Activated CD4-positive, alpha-beta T cell treated with anti-CD3 and anti-CD28 coated beads, Interleukin-10, Interleukin-2, amounts not matched to agents 100 ng/mL and 50 ng/mL, durations not matched to agents 16 hours and 8 hours (primary cell): ENCODE measurements at regions not wholly inside any gene's neighbourhood (a gene's known extent, or its start where the extent isn't known, plus 50 kb on each side); places are given as distances from the start of the nearest gene placed in this dataset.

Experiments used
- DNase-seq: peaks from one replicate; pipeline ENCODE4 v3.0.0-alpha.2; 2020

DNA sequence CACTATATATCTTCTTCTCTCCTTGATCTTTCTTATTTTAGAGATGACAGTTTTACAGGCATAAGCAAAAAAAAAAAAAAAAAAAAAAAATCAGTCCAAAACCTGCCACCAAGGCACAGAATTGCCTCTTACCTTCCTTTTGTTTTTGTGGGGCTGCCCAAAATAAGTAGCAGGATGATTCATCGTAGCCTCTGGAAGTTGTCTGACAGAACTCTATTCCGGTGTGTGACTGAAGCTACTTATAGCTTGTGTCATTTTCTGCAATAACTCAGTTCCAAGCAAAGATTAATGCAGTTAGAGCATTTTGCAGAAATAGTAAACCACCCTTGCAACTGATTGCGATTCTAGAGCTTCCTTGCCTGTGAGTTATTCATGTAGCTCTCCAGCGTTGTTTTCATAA is 186.8 kb downstream of the KIF2B start:
- DNase-seq: no peak

DNA sequence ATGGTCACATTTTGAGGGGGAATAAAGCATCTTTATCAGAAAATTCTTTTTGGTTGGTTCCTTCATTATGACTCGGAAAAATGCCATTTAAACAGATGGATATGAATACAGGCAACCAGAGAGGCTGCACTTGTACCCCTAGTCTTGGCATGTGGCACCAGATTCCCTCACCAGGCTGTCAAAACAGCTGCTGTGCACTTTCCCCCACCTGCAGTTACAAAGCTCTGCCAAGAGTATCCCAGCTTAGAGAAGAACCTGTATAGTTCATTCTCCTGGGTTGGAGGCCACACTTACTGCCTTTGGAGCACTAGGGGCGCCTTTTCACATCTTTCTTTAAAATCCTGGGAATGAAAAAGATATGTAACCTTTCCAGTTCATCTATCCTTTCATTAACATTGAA is 190.3 kb downstream of the KIF2B start:
- DNase-seq: no peak

DNA sequence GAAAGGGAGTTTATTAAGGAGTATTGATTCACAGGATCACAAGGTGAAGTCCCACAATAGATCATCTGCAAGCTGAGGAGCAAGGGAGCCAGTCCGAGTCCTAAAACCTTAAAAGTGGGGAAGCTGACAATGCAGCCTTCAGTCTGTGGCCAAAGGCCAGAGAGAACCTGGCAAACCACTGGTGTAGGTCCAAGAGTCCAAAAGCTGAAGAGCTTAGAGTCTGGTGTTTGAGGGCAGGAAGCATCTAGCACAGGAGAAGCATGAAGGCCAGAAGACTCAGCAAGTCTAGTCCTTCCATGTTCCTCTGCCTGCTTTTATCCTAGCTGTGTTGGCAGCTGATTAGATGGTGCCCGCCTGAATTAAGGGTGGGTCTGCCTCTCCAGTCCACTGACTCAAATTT is 193.0 kb downstream of the KIF2B start:
- no peak for DNase-seq

DNA sequence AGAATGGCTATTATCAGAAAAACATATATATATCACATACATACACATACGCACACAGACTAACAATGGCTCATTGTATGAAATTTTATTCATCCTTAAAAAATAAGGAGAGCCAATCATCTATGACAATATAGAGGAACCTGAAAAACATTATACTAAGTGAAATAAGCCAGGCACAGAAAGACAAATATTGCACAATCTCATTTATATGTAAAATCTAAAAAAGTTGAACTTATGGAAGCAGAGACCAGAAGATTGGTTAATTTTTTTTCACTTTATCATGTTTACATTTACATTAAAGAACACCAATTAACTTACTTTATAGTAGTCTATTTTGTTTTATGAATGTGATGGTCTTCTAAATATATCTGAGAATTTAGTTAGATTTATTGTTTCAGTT is 198.7 kb downstream of the KIF2B start:
- no peak for DNase-seq

DNA sequence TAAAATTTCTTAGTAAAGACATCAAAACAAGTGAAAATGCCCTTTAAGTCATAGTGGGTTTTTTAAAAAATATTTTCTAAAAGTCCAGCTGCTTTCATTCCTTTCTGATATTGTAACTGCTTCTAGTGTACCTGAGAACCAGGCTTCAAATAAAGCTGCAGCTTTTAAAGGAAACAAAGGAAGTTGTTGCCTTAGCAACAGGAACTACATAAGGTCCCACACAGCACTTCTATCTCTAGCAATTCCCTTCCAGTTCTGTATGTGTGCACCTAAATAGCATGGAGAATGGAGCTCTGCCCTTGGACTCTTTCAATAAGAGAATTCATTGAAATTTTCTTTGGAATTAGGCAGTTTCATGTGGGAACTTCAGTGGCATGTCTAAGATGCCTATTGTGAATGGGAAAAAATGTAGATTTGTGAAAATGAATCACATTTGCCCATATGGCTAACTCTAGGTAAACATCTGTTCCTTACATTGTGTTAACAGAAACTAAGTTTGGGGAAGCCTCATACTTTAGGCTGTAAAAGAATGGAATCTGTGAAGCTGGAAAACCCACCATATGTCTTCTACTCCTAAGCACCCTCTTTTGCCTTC is 206.4 kb downstream of the KIF2B start:
- DNase-seq: no peak

DNA sequence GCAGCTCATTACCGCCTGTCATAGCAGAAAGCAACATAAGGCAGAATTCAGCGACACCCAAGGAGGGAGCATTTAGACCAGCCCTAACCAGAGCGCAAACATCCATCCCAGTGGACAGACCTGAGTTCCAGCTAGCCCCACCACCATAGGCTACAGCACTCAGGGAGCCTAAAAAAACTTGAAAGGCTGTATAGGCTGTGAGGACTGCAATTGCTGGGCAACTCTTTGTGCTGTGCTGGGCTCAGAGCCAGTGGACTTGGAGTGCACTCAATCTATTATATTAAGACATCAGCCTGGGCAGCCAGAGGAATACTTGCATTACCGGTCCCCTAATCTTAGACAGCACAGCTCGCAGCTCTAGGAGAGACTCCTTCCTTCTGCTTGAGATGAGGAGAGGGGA is 207.3 kb downstream of the KIF2B start:
- DNase-seq: no peak

DNA sequence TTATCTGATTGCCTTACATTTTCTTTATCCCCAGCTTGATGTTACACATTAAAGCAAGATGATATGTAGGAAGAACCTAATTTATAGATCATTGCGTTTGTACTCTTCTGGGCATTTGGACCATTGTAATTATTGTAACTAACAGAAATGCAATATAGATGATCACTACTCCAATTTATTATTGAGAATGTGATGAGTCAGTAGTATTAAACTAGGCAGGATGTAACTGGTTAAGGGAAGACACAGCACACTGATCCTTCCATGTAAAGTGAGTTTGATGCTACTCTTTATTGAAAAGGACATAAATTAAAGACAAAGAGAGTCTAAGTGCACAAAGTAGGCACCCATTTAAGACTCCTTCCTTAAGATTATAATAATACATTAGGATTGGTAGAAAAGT is 223.8 kb downstream of the KIF2B start:
- no peak for DNase-seq

DNA sequence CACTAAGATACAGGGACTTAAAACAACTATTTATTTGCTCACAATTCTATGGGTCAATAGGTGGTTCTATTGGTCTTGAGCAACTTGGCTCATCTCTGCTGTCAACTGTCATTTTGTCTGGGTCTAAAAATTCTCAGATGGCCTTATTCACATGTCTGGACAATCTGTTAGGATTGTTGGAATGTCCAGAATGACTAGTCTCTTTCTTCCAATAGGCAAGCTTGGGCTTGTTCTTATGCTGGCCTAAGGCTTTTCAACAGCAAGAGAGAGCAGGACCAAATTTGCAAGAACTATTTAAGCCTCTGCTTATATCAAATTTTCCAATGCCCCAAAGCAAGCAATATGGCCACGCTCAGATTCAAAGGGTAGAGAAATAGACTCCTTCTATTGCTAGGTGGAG is 240.9 kb downstream of the KIF2B start:
- DNase-seq: no peak

DNA sequence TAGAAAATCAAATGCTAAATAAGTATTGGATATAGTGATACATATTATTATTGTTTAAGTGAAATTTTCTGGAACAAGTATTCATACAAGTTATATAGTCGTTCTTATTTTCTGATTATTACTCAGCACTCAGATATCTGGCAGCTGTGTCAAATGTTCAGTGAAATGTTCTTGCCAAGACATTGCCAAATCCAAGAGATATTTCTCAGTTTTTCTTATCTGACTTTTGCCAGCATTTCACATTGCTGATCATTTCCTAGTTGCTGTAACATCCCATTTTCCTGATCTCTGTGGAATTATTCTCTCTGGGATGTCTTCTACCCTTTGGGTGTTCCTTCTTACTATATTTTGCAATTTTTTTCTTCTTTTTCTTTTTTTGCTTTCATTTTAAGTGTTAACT is 262.3 kb downstream of the KIF2B start:
- no peak for DNase-seq

DNA sequence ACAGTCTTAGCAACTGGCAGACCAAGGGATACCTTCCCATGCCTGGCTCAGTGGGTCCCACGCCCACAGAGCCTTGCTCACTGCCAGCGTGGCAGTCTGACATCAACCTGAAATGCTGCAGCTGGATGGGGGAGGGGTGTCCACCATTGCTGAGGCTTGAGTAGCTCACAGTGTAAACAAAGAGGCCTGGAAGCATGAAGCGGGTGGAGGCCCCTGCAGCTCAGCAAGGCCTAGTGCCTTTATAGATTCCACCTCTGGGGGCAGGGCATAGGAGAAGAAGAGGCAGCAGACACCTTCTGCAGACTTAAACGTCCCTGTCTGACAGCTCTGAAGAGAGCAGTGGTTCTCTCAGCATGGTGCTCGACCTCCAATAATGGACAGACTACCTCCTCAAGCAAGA is 263.2 kb downstream of the KIF2B start:
- no peak for DNase-seq

DNA sequence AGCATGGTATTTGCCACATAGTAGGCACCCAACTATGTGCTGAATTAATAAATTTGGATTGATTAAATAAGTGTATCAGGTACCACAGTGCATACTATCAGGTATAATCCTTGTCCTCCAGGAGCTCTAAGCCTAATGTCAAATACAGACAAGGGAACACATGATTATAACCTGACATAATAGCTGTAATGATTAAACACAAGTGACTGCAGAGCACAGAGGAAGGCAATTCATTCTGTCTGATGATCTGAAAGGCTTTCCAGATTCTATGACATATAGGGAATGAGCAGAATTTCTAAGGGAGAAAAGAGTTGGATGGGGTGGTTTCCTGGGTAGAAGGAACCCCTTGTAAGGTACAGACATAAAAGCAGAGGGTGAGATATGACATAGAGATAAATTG is 273.5 kb downstream of the KIF2B start:
- DNase-seq: no peak

DNA sequence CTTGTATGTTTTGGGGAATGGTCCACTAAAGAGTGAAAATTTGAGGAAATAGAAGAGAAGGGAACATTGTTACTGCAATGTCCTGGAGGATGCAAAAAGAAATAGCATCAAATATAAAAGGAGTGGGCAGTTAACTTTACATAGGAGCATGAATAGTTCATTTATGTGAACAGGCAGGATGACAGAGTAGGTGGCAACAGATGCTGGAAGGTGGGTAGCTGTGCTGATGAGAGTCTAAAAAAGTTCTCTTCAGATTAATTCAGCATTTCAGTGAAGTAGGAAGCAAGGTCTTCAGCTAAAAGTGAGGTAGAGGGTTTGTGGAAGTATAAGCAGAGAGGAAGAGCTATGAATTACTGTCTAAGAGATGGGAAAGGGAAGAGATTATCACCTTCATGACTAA is 276.5 kb downstream of the KIF2B start:
- no peak for DNase-seq

DNA sequence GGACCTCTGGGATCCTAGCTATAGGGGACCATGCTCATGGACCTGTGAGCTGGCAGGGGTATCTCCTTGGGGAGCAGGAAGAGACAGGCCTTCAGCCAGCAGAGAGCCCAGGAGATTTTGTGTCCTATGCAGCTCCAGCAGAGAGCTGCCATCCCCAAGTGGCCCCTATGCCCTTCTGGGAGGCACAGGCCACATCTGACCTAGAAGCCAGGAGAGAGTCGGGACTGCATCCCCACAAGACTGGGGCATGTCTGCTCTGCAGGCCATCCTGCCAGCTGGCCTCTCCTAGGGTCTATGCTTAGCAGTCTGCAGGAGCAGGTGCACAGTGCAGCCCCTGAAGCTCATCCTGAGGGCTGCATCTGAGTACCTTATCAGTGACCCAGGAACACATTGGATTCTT is 279.5 kb downstream of the KIF2B start:
- no peak for DNase-seq

DNA sequence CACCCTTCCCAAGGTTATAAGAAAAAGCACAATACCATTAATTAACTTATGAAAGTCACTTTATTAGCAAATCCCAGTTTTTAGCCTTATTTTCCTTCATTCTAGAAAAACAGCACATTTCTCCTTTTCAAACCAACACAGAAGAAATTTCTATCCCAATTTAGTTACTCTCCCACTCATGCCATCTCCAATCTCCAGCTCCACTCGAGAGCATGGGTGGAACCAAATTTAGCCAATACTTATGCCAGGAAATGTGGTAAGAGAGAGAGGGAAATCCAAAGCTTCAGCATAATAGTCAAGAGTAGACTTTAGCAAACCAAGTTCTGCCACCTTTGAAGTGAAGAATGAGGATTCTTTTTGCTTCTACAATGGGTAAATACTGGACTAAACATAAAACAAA is 288.8 kb downstream of the KIF2B start:
- DNase-seq: no peak

DNA sequence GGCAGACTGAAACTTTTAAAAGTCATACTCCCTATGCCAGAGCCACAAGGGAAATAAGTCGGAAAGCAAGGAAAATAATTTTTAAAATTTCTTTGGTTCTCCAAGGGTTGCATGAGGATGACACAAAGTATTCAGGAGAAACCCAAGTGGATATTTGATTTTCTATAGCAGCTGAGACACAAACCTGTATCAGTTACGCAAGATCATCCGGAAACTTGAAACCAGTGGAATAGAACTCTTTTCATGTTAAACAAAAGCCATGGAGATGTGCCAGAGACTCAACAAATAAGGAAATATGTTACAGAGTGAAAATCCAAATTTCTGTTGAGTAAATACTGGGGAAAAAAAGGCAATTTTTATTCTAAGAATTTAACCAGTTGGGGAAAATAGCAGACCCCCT is 294.7 kb downstream of the KIF2B start:
- DNase-seq: no peak

DNA sequence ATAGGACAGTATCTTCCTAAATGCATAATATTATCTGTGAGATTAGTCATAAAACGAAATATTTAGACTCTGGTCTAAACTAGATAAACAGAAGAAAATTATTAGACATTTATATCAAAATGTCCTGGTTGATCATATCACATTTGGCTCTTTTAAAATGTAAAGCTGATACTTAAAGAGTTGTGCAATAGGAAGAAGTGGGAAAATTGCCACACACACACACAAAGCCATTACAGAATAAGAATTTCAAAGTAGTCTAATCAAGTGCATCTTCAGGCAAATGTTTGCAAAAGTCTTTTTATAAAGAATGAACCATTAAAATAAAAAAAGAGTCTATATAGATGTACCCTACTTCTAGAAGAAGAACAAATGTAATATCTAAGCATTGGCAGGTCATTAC is 301.7 kb downstream of the KIF2B start:
- no peak for DNase-seq

DNA sequence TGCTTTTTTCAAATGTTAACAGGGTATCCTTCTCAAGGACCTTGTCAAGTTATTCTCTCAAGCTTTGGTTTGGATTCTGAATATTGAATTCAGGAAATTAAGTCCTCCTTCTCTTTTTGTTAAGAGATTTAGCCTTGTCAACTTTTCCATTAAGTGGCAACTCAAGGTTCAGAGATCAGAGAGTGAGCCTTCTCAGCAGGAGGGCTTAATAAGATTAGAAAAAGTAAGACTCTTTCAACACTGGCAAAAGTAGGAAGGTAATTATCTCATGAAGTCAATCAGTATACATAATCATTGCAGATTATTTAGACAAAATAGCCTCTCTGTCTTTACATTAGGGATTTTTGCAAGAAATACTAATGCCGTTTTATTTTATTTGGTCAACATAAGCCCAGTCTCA is 330.7 kb downstream of the KIF2B start:
- no peak for DNase-seq

DNA sequence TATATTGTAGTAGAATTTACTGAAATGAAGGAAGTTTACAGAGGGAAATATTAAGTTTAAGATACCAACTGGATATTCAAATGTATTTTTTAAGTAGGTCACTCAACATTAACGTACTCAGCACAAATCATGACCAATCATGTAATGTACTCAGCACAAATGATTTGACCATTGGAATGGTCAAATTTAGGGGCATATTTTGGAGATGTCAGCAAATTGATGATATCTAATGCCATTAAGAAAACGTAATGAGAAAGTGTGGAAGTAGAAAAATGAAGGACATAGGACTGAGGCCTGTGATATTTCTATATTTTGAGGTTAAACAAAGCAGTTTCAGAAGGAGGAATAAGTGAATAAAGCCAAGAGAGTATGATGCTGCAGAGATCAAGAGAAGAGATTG is 334.8 kb downstream of the KIF2B start:
- no peak for DNase-seq

DNA sequence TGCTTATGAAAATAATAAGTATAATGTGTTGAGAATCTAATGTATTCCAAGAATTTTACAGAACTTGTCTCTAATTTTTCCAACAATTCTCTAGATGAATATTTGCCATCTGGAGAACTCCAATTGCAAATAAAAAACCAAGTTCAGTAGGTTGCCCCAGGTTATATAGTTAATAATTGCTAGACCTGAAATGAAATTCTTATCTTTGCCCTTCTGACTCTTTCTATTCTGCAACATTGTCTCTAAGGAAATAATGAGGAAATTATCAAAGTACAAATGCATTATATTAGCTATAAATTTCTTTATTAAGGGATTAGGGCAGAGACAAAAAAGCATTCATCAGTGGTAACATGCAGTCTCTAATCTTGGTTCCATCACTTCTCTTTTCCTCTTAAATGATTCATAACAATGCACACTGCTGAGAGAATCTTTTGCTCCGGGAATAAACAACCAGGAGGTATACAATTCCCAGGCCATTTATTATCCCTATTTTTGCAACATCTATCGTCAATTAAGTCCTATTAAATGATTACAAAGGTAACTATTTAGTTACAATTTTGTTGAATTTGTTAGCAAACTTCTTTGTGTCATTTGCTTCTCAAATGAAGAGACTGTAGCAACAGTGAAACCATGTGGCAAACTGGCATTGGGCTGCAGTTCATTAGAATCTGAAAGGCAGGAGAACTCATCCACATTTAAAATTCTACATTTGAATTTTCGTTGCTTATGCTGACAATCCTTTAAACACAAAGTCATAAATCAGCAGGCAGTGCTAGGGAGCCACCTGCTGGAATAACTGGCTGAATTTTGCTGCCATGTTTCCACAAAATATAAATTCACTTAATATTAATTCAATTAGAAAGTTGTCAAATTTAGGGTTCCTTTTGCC is 349.6 kb downstream of the KIF2B start:
- no peak for DNase-seq

DNA sequence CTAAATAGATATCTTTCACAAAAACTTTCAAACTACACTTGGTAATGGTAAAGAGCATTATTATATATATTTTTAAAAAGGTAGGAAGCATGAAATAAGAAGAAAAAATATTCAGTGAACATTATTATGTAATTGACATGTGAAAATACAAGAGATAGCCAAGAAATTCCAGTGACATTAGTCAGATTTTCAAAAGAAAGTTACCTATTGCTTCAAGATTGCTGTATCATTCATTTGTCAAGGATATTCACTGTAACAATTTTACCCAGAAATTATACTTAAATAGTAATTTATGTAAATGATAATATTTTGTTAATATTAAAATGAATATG is 350.2 kb downstream of the KIF2B start:
- DNase-seq: no peak

DNA sequence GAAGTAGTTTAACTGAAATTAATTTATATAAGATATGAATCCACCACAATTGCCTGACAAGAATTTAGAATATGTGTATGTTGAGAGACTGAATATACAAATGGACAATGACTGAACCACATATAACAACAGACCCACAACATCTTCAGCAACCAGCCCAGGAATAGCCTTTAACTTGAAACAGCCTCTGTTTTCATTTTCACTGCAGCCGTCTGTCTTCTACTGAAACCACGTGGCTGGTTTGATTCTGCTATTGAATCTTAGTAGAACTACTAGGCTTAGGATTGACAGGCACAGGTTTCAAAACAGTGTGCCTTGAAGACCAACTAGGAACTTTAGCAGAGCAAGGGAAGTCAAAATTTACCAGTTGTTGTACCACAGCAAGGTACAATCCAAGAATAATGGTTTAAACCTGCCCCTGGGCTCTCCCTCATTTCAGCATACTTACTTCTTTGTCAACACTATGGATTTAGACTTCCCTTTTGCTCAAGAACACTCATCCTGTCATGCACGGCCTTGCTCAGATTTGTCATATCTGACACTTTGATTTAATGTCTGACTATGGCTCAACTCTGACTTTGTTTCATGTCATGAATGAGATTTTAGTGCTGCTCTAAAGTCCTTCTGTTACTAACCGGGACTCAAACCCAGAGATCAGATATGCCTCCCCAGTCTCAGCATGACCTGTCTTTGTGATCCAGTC is 355.0 kb downstream of the KIF2B start:
- no peak for DNase-seq

DNA sequence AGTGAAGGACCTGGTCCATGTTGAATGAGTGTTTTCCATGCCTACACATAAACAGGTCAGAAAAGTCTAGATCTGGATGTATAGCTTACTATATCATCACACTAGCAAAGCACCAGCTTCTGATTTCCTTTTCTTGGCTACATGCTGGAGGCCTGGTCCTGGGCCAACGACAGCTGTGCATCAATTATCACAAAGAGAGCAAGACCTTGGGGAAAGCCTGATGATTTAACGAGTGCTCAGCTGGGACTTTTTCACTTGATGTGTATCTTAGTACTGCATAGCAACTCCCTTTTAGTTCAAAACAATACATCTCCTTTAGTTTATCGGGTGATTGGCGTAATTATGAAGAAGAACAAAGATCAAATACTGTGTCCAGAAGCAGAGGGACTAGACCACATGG is 358.2 kb downstream of the KIF2B start:
- DNase-seq: no peak

DNA sequence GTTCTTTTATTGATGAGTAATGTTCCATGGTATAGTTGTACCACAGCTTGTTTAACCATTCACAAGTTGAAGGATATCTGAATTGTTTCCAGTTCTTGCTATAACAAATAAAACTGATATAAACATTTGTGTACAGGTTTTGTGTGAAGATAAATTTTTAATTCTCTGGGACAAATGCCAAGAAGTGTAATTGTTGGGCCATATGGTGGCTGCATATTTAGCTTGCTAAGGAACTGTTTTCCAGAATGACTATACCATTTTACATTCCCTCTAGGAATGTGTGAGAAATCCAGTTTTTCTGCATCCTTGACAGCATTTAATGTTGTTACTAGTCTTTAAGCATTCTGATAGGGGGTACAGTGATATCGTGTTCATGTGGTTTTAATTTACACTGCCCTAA is 368.5 kb downstream of the KIF2B start:
- DNase-seq: no peak

DNA sequence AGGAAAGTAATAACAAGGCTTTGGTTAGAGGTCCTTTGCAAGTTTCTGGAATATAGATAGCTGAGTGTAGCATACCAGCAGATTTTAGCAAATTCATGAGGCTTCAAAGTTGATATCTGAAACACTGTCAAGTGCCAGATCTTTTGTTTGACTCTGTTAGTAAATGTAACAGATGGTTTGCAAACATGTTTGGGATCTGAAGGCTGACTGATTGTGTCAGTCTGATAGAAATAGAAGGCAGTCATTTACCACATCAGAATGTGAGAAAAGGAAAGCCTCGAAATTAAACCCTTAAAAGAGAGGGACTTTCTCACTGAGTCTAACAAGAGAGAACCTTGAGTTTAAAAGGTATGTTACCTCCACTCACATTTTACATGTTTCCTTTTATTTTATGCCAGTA is 371.5 kb downstream of the KIF2B start:
- DNase-seq: no peak

DNA sequence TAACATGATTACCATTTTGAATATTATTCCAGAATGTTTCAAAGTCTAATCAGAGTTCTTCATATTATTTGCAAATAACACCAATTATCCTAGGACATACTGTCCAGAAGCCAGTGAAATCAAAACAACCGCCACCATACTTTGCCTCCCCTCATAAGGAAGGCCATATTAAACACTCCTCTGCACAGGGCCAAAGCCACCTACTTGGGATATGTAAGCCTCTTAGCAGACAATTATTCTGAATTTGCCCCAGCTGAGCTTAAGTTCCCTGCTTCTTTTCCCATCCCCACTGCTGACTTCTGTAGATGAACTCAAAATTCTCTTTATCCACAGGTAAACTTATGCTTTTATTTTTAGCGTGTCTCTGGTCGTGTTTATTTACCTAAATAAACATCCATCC is 374.0 kb downstream of the KIF2B start:
- DNase-seq: no peak
